GM21786 (cell line): ENCODE measurements at regions not wholly inside any gene's neighbourhood (a gene's known extent, or its start where the extent isn't known, plus 50 kb on each side); places are given as distances from the start of the nearest gene placed in this dataset.
"Not testable (repeated sequence)": the region's sequence is repeated elsewhere in the genome, so short reads cannot be mapped to it uniquely, and the experiment has no call there.

Experiments used
- ATAC-seq: cut with Tn5 transposase; IDR thresholded peaks from one replicate; pipeline ENCODE4 v1.9.1; 2021; ENCODE audit not compliant: unreplicated experiment

DNA sequence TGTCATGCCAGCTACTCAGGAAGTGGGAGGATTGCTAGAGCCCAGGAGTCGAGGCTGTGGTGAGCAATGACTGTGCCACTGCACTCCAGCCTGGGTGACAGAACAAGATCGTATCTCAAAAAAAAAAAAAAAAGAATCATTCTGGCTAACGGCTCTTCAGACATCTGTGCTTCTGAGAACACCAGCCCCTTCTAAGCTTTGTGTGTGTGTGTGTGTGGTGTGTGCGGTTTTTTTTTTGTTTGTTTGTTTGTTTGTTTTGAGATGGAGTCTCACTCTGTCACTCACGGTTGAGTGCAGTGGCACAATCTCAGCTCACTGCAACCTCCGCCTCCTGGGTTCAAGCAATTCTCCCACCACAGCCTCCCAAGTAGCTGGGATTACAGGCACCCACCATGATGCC, 79.4 kb upstream of the DRD5 start:
- ATAC-seq = not testable (repeated sequence)

DNA sequence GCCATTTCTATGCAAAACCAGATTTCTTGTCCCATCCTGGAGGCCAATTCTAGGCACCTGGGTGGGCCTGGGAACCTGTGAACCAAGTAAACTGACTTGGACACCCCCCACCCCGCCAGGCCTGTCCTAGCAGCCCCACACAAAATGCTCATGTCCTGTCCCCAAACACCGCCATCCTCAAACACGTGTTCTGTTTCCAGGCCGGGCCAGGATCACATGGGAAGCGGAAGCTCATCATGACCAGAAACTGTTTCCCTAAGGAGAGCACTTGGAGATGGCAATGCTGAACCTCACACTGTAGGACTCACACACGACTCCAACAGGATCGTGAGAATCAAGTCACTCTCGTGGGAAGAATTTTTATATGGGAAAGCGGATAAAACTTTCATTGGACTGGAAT, 78.7 kb upstream of the DRD5 start:
- ATAC-seq = not testable (repeated sequence)

- no peak for ATAC-seq
Observed at GRCh38 chr4:9703391-9703790, 78.0 kb upstream of the DRD5 start.

- not testable (repeated sequence) for ATAC-seq
Observed at GRCh38 chr4:9704126-9704525, 77.3 kb upstream of the DRD5 start.

DNA sequence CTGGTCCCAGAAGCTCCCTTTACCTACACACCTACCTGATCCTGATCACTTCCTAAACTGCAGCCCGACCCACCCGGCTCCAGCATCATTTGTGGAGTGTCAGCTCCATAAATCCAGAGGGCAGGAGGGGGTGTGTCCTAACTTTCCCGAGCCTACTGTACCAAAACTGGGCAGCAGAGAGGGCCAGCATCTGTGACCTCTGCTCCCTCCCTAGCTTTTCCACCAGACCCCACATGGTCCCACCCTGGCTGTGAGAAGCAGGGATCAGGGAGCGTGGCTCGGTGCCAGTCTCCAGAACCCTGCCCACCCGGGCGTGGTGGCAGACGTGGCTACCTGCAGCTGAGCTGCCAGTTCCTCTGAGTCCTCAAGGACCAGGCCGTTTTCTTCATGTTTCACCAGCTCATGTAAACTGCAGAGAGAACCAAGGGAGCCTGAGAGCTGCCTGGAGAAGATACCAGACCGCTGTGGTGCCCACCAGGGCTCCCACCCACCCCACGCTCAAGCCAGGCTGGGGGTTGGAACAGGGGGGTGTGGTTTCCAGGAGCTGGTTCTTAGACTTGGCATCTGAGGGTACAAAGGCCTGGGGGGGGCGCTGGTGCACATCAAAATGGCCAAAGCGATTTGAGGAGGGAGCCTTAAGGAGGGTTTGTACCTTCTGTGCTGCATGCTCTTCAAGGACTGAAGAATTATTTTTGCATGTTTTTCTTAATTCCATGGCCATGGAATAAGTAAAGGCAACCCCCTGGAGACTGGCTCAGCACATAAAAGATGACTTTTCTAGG, 76.7 kb upstream of the DRD5 start:
- no peak for ATAC-seq

- not testable (repeated sequence) for ATAC-seq
Observed at GRCh38 chr4:9707281-9707680, 74.2 kb upstream of the DRD5 start.

- ATAC-seq = not testable (repeated sequence)
Observed at GRCh38 chr4:9707936-9708335, 73.5 kb upstream of the DRD5 start.

DNA sequence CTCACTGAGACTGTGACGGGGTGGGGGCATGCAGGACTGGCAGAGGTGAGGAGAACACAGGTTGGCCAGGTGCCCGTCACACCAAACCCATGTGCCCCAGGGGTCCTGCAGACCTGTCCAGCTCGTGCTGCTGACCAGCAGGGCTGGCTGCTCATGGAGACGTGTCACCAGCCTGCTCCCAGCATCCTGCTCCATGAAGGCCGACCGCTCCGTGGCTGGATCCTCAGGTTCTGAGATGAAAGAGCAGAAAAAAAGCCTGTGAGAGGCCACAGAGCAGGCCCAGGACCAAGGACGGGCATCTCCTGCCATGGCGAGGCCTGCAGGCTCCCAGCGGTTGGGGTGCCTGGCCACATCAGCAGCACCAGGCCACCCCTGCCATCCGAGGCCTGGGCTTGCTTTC, 71.7 kb upstream of the DRD5 start:
- no peak for ATAC-seq

DNA sequence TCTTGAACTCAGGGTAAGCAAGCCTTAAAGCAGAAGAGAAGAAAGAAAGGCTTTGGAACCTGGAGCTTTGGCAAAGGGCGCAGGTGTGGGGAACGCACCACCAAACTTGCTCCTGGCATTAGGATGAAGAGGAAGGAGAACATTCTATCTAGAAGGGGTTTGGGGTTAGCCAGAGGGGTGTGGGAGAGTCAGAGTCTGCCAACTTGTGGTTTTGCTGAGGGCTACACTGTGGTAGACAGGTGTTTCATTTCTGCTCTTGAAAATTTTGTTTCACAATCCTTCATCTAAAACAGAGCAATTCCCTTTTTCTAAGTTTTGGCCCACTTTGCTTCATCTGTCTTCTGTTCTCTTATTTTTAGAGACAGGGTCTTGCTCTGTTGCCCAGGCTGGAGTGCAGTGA, 66.2 kb upstream of the DRD5 start:
- not testable (repeated sequence) for ATAC-seq

DNA sequence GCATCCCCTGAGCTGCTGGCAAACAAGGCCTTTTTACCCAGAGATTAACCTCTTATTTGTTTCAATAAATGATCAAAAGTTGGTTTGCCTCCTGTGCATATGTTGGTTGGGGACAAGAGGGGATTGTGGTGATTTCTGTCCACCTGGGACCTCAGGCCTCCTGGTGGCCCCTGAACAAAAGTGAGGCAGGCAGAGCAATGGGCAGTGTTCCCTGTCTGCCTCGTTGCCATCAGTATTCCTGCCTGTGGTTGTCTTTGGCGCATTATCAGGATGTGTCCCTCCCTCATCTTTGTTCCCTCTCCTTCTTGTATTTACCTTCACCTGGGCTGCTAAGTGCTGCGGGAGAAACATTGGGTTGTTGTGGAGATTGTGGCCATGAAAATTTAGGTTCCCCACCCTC, 65.3 kb upstream of the DRD5 start:
- no peak for ATAC-seq

GRCh38 chr4:9718246-9718939, 63.0 kb upstream of the DRD5 start:
- ATAC-seq = not testable (repeated sequence)

DNA sequence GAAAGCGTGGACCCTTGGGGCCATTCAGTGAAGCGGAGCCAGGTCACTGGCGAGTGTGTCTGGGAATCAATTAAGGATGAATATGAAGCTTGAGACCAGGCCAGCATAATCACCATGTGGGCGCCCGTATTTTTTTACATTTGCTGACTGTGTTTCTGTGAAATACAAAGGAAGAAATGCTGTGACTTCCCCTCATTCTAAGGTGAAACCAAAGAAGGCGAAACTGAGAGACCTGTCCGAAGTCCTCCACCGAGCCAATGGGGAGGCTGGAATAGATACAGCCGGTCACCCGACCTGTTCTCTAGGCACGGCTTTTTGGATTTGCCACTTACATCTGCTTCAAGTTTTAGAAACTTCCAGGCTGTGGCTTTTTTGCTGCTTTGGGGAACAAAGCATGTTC, 59.3 kb upstream of the DRD5 start:
- ATAC-seq = not testable (repeated sequence)
